ENCODE measurements at regions not wholly inside any gene's neighbourhood (a gene's known extent, or its start where the extent isn't known, plus 50 kb on each side); places are given as distances from the start of the nearest gene placed in this dataset.

DNA sequence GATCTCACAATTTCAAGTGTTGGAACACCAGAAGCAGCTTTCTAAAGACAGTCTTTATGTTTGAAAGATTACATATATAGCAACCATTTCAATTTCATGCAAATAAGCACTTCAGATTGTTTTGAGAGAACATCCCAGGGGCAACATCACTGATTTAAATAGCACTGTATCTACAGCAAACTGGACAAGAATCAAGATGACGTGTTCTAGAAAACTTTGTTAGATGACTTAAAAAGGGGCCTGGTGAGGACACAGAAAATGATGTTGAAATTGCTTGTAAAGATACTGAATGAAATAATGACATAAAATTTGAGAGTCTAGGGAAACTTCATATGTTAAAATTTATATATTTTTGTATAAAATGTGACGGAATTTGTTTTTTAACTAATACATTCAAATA is 277.1 kb downstream of the KLF12 start:
- no peak for DNase-seq (ENCODE audit: low read depth in 2 of 2, low spot score in 1 of 2)

- no peak for DNase-seq (ENCODE audit: low read depth in 2 of 2, low spot score in 1 of 2)
Measured at GRCh38 chr13:73851104-73851503, 283.1 kb downstream of the KLF12 start.

GRCh38 chr13:73850104-73850873 is 283.9 kb downstream of the KLF12 start:
- no peak for DNase-seq (ENCODE audit: low read depth in 2 of 2, low spot score in 1 of 2)

DNA sequence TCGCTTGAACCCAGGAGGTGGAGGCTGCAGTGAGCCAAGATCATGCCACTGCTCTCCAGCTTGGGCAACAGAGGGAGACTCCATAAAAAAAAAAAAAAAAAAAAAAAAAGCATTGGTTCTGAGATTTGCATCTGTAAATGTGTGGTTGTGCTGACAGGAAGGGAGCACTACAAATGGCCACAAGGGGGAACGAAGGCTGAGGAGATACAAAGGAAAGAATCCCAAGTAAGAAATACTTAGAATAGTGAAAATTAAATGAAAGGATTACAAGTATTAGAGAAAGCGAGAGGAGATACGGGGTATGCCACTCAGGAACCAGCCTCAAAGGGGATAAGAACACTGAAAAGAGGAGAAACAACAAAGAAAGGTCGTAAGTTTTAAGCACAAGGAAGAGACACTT is 284.9 kb downstream of the KLF12 start:
- no peak for DNase-seq (ENCODE audit: low read depth in 2 of 2, low spot score in 1 of 2)

- DNase-seq (ENCODE audit: low read depth in 2 of 2, low spot score in 1 of 2), result no peak
Measured at GRCh38 chr13:73844986-73845385, 289.2 kb downstream of the KLF12 start.

DNA sequence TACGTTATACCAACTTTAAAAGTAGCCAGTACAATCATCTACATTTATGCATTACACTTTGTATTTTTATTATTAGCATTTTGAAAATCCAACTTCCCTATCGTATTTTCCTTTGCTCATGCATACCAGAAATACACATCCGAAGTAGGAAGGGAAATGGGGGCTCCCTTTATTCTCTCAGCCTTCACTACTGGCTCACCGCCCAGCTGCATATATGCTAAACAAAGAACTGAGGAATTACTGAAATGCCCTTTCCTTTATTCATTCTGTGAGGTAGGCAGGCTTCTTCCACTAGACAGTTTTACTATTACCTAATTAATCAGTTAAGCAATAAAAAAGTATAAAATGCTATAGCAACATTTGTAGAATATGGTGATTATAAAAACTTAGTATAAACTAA is 291.6 kb downstream of the KLF12 start:
- no peak for DNase-seq (ENCODE audit: low read depth in 2 of 2, low spot score in 1 of 2)

- no peak for DNase-seq (ENCODE audit: low read depth in 2 of 2, low spot score in 1 of 2)
Measured at GRCh38 chr13:73842184-73842583, 292.0 kb downstream of the KLF12 start.

- no peak for DNase-seq (ENCODE audit: low read depth in 2 of 2, low spot score in 1 of 2)
Measured at GRCh38 chr13:73837147-73837546, 297.1 kb downstream of the KLF12 start.

DNA sequence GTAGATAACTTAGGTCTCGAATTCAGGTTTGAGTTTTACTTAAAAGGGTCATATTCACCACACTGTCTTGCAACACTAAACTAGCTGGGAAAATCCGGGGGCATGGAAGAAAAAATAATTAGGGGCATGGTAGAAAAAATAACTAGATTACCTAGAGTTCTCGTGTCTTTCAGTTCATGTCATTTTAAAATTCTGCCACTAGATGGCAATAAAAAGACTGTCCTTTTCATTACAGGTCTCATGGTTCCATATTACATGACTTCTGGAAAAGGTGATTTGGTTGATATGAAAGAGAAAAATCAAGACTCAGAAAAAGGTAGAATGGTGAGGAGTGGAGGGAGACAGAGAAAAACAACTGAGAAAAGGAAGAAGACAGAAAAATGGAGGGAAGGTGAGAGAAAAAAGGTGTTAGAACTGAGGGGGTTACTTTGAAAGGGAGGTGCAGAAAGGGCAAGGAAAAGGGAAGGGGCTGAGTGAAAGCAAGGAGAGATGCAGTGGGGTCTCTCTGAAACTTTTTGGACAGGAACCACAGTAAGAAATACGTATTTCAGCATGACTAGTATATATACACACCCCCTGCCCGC is 299.0 kb downstream of the KLF12 start:
- no peak for DNase-seq (ENCODE audit: low read depth in 2 of 2, low spot score in 1 of 2)

DNA sequence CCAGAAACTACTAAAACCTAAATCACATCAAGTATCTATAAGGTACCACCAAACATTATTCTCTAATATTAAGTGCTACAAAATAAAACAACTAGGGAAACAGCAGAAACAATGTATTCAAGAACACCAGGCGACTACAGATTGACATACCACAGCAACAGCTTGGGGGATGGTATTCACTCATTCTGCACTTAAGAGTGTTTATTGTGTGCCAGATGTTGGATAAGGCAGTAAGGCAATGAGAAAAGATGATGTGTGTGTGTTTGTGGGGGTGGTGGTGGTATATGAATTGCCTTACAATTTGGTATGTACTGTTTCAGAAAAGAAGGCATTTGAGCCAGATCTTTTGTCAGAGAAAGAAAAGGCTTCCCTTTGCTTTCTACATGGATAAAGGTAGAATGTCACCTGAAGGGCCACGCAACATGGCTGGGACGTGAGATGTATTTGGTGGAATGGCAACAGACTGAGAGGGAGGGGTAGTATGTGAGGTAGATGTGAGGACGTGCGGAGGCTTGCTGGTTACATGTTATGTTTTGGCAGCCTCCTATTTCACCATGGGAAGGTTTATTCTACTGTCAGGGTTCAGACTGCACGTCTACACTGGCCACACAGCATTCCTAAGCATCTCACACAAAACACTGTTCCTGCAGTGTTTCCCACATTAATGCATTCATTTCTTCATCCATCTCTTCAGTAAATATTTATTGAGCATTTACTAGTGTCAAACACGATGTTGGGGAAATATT is 300.7 kb downstream of the KLF12 start:
- no peak for DNase-seq (ENCODE audit: low read depth in 2 of 2, low spot score in 1 of 2)

DNA sequence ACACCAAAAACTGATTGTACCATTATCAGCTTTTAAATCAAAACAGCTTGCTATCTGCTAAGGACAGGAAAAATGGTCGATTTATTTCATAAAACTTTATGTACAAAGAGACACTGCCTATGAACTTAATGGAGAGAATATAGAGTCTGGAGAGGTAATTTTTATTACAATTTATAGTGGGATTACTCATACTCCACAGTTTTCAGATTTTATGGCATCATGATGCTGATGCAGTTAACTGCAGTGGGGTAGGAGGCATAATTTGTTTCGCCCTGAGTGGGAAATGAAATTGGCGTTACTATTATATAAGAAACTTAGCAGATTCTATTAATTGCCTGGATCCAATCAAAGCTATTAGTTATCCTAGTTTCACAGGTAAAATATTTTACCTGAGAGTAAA is 301.4 kb downstream of the KLF12 start:
- DNase-seq (ENCODE audit: low read depth in 2 of 2, low spot score in 1 of 2), result no peak

DNA sequence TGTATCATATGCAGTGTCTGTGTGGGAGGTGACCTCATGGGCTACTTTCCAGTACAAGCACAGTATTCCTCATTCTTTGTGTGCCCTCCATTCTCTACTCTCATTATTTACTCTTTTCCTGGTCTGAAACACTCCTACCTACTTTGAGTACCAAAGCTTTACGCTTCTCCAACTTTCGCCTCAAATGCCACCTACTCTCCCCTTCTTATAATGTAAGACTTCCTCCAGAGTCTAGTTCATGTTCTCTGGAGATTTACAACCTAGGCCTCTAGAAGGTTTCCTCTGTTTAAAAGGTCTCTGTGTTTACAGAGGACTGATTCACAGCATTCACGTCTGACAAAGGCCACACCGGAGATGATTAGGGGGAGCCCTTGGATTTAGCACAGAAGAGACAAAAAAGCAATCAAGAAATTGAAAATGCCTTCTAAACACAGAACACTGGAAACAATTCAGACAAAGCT is 302.0 kb downstream of the KLF12 start:
- DNase-seq (ENCODE audit: low read depth in 2 of 2, low spot score in 1 of 2), result no peak

- no peak for DNase-seq (ENCODE audit: low read depth in 2 of 2, low spot score in 1 of 2)
Measured at GRCh38 chr13:73829416-73829815, 304.8 kb downstream of the KLF12 start.

DNA sequence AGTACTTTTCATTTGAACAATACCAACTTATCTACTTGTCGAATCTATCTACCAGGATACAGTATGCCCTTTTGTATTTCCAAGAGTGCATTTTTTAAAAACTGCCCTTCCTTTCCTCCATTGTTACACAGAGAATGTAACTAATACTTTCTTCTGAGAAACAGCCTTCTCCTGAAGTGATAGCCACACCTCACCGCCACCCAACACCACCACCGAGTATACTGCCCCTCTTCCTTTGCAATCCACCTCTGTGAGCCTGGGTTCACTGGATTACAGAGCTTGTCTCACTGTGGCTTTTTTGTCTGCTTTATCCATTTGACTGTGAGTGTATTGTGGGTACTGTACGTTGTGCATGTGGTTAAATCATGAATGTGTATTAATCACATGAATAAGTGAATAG is 305.4 kb downstream of the KLF12 start:
- no peak for DNase-seq (ENCODE audit: low read depth in 2 of 2, low spot score in 1 of 2)

DNA sequence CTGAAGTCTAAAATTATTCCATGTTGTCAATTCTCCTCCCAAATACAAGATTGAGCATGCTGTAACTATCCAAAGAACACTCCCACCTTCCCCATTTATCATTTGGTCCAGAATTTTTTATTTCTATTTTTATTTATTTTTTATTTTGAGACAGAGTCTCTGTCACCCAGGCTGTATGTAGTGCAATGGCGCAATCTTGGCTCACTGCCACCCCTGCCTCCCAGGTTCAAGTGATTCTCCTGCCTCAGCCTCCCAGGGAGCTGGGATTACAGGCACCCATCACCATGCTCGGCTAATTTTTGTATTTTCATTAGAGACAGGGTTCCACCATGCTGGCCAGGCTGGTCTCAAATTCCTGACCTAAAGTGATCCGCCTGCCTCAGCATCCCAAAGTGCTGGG is 306.8 kb downstream of the KLF12 start:
- DNase-seq (ENCODE audit: low read depth in 2 of 2, low spot score in 1 of 2), result no peak

DNA sequence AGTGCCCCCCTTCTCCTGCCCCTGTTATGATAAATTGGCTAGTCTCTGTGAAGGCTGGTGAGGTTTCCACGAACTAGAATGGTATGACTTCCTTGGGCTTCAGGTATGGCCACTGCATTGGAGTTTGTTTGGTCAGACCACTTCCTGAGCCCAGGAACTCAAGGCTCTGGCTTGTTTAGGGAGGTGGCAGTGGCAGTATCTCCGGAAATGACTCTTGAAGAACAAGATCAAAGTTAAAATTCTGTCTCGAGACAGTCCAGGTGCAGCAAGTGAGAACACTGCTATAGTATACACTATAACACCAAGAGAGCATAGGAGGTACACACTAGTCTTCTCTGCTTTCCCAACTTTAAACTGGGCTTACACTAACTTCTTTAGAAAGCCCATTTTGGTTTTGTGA is 309.1 kb downstream of the KLF12 start:
- DNase-seq (ENCODE audit: low read depth in 2 of 2, low spot score in 1 of 2), result no peak

GRCh38 chr13:73822668-73823592 is 311.3 kb downstream of the KLF12 start:
- no peak for DNase-seq (ENCODE audit: low read depth in 2 of 2, low spot score in 1 of 2)

- DNase-seq (ENCODE audit: low read depth in 2 of 2, low spot score in 1 of 2), result no peak
Measured at GRCh38 chr13:73820688-73821087, 313.5 kb downstream of the KLF12 start.

DNA sequence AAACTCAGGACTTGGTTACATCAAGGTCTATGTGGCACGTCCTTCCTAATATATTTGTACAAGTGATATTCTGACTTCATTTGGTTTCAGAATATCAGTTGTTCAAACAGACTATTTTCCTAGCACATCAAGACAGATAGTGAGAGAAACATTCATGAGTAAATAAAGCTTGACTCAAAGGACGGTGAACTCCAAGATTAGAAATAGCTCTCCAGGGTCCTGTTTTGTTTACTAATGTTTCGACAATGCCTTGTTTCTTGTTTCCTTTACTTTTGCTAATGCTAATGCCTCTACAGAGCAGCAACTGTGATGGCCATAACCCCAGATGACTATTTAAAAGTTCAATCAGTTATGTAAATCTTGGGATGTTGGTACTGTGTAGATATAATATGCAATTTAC is 313.9 kb downstream of the KLF12 start:
- no peak for DNase-seq (ENCODE audit: low read depth in 2 of 2, low spot score in 1 of 2)

- DNase-seq (ENCODE audit: low read depth in 2 of 2, low spot score in 1 of 2), result no peak
Measured at GRCh38 chr13:73819711-73820110, 314.5 kb downstream of the KLF12 start.

DNA sequence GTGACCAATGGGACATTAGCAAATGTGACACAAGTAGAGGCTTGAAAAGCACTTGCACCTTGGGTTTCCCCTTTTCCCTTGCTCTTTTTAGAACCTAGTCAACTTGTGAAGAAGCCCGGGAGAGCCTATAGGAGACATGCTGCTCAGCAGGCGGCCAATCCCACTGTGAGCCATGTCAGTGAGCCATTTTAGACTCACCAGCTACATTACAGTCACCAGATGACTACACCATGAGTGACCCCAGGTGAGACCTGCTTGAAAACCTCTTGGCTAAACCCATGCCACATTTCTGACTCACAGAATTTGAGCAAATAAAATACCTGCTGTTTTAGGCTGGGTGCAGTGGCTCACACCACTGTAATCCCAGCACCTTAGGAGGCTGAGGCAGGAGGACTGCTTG is 317.5 kb downstream of the KLF12 start:
- DNase-seq (ENCODE audit: low read depth in 2 of 2, low spot score in 1 of 2), result no peak

All from stimulated activated CD8-positive, alpha-beta memory T cell treated with anti-CD3 and anti-CD28 coated beads, Interleukin-4, amount 100 ng/mL, for 4 hours (primary cell).